Stimulated activated CD8-positive, alpha-beta memory T cell treated with anti-CD3 and anti-CD28 coated beads, Interleukin-7, amount 100 ng/mL, for 4 hours (primary cell): ENCODE measurements at regions not wholly inside any gene's neighbourhood (a gene's known extent, or its start where the extent isn't known, plus 50 kb on each side); places are given as distances from the start of the nearest gene placed in this dataset.
"Not testable (repeated sequence)": the region's sequence is repeated elsewhere in the genome, so short reads cannot be mapped to it uniquely, and the experiment has no call there.

ENCODE experiments used
- DNase-seq, 2 donors: peaks; one replicate each; pipeline ENCODE4 v3.0.0-alpha.2; 2020; ENCODE audit warnings: low read depth in 2 of 2

DNA sequence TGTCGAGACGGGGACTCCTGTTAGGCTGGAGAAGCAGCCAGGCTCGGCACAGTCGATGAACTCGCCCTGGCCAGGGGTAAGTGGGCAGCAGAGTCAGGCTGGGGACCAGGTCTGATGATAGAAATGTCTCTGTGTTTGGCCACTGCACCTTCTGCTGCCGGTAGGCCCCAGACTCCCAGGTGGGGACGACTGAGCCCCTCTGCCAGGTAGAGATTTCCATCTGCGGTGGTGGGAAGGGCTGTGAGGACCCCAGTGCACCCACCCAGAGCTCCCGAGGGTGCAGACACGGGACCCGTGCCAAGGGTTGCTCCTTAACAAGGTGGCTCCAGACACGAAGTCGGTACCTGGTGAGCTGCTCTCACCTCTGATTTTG is 862.5 kb downstream of the TBC1D22A start:
- no peak for DNase-seq

DNA sequence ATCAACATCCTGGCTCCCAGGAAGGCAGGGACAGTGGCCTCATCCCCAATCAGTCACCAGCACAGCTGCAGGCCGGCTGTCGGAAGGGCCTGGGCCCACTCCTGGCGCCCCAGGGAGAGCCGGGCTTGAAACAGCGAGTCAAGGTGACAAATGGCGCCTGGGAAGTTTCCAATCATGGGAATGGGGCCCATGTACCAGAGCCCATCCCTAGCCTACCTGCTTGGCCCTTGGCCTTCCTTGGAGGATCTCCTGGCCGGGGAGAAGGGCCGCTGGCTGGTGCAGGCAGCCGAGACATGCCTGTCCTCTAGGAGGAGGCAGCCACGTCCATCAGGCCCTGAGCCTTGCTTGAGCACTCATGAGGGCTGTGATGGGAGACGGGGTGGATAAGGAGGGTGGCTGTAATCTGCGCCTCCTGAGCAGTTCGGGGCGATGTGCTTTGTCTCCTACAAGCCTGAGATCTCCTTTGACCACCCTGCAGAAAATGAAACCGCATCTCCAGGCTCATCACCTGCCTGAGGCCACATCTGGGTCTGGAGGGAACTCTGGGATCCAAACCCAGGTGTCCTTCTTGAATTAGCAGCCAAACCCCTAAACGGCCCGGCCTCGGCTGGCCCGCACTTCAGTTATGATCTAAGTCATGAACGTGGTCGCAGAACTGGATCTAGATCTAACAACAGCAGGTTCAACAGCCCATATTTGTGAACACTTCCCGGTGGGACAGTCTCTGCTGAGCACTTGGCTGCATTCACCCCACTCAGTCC is 862.0 kb downstream of the TBC1D22A start:
- no peak for DNase-seq

DNA sequence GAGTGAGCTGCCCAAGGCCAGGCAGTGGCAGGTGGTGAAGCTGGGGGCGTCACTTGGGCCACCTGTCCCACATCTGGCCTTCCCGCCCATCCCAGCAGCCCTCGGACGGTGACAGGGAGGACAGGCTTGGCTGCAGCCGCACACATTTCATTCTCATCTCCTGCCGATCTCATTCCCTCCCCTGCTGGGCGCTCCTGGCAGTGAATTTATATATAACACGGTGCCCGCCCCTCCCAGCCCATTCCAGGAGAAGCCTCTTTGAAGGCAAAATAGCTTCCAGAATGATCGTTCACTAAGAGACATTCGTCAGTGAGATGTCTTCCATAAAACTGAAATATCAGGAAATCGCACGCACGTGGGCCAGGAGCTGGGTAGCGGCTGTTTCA is 861.3 kb downstream of the TBC1D22A start:
- no peak for DNase-seq

DNA sequence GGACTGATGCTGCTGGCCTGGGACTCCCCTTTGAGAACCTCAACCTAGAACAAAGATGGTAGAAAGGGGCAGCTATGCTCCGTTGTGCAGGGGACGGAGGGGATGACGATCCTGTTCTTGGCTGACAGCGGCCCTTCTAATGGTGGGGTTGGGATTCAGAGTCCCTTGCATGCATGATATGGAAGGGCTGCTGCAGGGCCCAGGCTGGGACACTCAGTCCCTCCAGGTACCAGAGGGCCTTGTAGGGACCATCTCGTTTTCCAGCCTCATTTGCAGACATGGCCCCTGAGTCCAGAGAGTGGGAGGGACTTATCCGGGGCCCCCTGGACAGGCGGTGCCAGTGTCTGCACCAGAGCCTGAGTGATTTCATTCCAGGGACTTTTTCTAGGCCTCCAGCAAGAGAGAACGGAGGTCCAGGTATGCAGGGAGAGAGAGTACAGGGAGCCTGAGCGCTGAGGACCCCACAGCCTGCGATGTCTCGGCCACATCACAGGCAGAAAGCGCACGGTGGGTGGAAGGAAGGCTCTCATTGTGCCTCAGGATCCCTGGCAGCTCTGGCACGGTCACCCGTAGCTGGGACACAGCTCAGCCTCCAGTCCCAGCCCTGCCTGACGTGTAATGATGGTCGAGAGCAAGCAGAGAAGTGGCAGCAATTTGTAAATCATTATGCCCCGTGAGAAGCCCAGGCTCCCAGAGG is 860.8 kb downstream of the TBC1D22A start:
- DNase-seq = no peak

DNA sequence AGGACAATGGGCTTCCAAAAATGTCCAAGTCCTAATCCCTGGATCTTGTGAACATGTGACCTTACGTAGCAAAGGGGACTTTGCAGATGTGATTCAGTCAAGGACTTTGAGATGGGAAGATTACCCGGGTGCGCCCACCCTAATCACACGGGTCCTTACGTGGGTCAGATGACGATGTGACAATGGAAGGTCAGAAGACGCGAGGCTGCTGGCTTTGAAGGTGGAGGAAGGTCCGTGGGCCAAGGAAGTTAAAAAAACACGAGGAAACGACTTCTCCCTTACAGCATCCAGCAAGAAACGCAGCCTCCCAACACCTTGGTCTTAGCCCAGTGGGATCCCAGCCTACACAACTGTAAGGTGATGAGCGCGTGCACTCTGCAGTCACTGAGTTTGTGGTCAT is 860.1 kb downstream of the TBC1D22A start:
- no peak for DNase-seq

DNA sequence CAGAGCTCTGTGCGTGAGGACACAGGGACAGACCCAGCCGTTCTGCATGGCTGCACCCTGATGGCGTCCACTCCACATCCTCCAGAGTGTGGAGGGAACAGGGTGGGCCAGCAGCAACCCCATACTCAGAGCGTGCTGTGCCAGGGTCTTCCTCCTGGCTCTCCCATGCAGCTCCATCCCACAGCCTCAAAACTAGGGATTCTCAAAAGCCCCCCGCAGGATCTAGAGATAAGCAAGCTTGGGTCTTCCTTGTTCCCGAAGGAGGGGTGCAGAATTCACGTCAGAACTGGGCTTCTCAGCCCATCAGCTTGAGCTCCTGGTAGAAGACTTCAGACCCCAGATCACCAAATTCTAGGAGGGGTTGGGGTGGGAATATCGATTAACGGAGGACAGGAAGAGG is 858.8 kb downstream of the TBC1D22A start:
- DNase-seq = no peak

DNA sequence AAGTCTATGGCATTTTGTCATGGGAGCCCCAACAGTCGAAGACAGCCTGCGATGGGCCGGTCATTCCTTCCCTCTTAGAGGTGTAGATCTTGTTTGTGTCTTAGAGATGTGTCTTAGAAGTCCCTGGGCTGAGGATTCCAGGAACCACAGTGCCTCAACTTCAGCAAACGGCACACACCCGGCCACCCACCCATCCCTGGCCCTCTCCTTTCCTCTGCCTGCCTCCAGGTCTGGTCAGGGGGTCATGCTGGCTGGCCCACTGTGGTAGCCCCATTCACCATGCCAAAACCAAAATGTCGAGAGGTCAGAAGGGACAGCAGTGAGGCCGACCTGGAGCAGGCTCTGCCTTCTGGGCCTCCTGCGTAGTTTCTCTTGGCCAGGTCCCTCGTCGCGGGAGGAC is 857.9 kb downstream of the TBC1D22A start:
- no peak for DNase-seq

DNA sequence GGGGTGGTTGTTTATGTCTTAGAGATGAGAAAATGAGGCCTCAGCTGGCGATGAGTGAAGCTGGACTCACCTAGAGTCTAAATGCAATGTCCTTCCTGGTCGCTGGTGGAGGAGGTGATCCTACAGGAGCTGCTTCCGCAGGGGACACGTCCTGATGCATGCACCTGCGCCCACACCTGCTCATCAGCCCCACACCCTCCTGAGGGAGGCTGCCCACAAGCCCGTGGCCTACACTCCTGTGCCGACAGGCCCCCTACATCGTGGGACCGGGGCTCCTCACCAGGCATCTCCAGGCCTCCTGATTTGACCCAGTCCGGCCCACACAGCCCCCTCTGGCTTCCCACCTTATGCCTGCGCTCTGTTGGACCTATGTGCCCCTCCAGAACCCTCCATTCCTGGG is 857.2 kb downstream of the TBC1D22A start:
- no peak for DNase-seq

DNA sequence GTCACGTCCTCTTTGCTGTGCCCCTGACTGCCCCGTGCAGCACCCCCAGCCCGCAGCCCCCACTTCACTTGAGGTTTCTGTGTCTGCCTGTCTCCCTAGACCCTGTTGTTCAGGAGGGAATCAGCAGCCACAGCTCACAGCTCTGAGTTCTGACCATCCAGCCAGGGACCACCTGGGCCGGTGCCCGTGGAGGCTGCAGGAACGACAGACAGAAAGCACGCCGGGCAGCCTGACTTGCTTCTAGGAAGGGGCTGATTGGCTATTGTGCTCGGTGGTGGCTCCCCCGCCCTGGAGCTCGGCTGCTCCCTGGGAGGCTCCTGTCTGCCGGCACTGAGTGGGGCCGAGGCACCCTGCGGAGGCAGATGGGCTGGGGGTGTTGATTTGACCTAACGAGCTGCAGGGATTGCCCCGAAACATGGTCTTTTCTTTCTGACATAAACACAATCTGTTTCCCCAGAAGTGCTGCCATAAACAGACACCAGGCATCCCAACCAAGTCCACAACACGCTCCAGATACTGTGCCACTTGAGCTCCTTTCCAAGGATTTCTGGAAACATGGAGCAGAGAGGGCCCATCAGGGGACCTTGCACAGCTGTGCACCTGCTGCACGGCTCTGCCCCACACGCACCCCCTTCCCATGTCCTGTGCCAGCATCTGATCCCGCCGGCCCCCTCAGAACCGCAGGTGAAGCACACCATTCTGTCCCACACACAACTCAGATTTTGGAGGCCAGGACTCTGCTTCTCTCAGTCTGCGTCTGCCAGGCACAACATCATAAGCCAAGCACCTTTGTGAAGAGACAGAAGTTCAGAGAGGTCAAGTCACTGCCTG is 855.9 kb downstream of the TBC1D22A start:
- no peak for DNase-seq

DNA sequence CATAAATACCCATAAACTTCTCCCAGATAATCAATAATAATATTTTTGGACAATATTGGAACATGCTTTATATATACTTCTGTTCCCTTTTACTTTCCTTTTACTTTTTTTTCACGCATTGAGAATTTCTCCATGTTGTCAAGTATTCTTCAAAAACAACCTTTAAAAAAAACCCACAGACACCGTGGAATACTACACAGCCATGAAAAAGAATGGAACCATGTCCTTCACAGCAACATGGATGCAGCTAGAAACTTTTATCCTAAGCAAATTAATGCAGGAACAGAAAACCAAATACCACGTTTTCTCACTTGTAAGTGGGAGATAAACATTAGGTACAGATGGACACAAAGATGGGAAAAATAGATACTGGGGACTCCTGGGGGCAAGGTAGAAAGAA is 854.7 kb downstream of the TBC1D22A start:
- no peak for DNase-seq

DNA sequence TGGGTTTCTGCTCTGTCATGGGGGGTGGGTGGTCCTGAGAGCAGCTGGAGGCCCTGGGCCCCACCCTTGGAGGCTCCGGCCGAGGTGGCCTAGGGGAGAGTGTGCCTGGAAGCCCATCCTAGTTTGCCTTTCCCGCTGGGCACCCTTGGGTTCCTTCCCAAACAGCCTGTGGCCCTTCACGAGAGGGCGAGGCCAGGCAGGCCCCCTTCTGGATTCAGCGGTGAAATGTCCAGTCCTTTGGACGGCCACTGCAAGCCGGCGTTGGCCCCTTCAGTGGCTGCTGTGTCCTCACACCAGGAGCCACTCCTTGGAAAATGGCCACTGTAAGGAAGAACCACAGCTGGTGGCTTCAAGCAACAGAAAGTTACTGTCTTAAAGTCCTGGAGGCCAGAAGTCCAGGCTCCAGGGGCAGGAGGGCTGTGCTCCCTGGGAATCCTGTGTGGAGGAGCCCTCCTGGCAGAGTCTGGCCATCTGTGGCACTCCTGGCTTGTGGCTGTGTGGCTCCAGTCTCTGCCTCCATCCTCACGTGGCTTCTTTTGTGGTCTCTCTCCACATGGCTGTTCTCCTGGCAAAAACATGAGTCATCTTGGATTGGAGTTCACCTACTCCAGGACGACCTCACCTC is 854.1 kb downstream of the TBC1D22A start:
- no peak for DNase-seq

DNA sequence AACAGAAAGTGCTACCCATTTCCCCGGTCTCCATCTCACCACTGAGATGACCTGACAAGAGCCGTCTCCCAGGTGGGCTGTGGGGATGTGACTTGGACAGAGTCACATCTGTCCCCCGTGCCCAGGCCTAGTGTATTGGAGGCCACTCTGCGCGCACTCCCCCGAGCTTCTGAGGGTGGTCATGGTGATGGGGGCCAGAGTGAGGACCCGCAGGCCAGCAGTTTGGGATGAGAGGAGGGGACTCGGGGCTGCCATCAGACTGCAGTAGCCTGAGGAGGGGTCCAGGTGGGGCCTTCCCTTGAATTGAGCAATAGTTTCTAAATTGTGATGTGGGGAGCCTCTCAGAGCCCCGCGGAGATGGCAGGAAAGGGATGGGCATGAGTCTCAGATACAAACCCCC is 852.6 kb downstream of the TBC1D22A start:
- no peak for DNase-seq

DNA sequence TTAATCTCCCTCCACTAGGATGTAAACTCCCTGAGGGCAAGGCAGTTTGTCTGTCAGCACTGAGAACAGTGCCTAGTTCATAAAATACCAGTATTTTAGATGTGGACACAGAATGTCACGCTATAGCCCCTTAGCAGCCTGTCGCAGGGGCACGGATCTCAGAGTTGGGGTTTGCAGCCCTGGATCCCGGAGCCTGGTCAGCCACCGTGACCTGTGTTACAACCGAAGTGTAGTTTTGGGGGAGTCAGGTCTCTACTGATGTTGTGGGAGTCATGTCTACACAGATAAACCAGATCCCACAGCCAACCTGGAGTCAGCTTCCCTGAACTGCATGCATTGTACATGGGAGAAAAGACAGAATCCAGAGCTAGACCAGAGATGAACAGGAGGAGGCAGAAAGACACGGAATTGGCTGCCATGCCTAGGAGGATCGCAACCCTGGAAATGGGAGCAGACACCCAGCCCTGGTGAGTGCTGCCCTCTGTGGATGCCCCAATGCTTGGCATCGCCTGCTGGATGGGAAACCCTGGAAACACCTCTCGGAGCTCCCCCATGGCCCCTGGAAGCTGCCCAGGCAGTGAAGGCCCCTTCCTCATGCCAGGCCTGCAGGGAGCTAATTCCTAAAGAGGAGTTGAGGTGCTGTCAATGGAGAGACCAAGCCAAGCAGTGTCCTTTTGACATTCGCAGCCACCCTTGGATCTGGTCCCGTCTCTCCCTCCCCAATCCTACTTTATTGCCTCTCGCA is 851.3 kb downstream of the TBC1D22A start:
- no peak for DNase-seq

DNA sequence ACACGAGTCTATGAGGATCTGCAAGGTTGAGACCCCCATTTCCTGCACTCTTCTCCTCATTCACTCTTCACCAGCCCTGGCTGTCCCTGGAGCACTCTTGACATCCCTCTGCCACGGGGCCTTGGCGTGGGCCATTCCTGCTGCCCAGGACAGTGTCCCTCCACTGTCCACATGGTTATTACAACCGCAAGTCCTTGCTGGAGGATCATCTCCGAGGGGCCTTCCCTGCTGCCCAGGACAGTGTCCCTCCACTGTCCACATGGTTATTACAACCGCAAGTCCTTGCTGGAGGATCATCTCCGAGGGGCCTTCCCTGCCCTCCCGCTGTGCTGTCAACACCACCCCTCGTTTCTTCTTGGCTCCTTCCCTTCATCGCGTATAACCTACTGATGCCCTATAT is 850.7 kb downstream of the TBC1D22A start:
- DNase-seq = not testable (repeated sequence)

DNA sequence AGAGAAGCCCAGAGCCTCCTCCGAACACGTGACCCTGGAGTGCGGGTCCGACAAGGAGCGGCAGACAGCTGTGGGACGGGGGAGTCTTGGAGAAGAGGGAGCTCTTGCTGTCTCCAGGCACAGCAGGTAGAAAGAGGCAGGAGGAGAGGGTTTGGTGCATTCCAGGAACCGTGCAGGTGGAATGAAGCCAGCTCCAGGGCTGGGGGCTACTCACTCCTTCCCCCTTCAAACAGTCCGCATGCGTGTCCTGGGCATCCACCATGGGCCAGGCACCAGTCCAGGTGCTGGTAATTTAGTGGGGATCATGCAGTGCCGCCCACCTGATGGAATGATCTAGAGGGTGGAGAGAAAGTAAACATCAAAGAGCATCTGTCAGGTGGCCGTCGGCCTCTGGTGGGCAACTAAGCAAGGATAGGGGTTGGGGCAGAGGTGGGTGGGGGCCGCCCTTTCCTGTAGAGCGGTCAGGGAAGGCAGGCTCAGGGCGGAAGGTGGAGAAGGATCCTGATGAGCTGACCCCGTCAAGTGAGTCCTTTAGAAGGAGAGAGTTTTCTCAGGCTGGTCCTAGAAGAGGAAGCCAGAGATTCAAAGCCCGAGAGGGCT is 850.0 kb downstream of the TBC1D22A start:
- no peak for DNase-seq

DNA sequence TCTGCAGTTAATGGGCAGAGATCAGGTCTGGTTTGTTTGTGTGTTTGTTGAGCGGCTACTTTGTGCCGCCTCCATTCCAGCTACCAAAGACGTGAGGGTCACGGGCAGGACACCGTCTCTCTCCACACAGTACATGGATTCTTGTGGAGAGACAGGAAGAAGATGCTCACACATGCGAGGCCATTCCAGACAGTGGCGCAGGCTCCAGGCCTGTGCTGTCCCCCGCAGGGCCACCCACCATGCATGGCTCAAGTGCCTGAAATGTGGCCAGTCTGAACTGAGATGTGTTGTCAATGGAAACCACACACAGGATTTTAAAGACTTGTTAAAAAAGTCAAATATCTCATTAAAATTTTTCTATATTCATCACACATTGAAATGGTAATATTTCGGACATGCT is 848.3 kb downstream of the TBC1D22A start:
- DNase-seq = no peak

DNA sequence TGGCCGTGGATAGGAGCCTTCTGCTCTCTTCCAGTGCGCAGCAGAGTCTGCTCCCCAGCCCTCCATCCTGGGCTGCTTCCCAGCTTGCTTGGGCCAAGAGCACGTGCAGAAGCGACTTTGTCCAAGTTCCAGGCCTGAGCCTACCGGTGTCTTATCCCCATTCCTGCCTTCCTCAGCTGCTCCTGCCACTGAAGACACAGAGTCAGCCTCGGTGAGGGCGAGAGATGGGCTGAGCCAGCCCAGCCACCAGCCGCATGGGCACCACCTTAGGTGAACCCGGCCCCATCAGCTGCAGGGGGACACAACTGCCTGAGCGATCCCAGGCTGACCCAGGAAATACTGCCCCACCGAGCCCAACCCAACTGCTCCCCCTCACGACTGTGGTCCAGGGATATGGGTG is 847.8 kb downstream of the TBC1D22A start:
- no peak for DNase-seq

DNA sequence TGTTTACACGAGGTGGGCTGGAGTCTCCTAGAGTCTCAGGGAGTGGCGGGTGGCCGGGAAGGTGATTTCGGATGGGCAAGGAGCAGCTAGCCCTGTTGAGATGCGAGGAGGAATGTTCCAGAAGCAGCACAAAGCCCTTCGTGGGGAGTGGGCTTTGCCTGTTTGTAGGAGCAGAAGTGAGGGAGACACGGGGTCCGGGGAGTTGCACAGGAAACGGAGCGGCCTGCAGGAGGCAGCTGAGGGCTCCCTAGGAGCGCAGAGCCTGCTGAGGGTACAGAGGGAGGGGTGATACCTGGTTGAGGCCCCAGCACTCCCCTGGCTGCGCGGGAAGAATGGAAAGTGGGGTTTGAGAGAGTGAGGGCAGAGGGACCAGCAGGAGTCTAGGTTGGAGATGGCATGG is 847.2 kb downstream of the TBC1D22A start:
- no peak for DNase-seq

DNA sequence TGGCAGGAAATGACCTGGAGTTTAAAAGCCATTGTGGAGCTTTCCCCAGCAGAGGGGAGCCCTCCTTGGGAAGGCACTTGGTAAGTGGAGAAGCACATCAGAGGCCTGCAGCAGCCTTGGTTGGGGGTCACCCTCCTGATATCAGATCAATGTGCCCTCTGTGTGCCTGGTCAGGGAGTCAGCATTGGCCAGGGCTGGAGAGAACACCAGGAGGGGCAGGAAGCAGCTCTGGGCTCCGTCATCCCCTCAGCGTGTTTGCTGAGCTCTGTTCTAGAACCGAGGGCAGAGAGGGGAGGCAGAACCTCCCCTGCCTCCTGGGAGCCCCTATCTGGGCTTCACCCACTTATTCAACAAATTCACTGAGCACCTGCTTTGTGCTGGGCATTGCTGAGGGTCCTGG is 846.0 kb downstream of the TBC1D22A start:
- DNase-seq = no peak

DNA sequence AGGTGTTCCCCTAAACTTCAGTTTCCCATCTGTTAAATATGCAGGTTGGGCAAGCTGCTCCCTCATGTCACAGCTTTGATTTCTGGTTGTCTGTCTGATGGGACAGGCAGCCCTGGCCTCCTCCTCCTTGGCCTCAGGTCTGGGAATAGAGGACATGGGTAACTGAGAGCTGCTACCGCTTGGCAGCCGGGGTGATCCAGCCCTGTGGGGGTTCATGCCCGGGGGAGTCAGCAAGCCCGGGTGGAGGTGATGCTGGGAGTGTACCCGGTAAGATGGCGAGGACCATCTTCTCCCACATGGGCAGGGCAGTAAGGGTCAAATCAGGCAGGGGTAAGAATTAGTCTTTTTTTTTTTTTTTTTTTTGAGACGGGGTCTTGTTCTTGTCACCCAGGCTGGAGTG is 845.0 kb downstream of the TBC1D22A start:
- DNase-seq = no peak

DNA sequence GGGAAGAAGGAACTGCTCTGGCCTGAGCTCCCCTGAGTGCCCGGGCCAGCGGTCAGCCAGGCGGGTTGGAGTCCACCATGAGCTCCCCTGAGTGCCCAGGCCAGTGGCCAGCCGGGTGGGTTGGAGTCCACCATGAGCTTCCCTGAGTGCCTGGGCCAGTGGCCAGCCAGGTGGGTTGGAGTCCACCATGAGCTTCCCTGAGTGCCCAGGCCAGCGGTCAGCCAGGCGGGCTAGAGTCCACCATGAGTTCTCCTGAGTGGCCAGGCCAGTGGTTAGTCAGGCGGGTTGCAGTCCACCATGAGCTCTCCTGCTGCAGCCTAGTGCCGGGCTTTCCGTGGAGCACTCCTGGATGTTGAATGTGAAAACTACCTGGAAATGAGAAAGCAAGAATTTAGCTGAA is 844.0 kb downstream of the TBC1D22A start:
- no peak for DNase-seq
